Mucosa of descending colon (tissue), 3 donors: ENCODE measurements at regions not wholly inside any gene's neighbourhood (a gene's known extent, or its start where the extent isn't known, plus 50 kb on each side); places are given as distances from the start of the nearest gene placed in this dataset.
A peak's percentile ranks its signal among the peaks of the same experiment; 100 is the strongest.

Experiments
- ATAC-seq: fragments of 200-7000 bp; cut with Tn5 transposase; one replicate; pipeline ENCODE4 v1.9.1; 2020; ENCODE audit warnings: mild to moderate bottlenecking, moderate library complexity
- DNase-seq, 3 donors: peaks; one replicate each; pipeline ENCODE4 v3.0.0-alpha.2; 2020
- H3K36me3 ChIP-seq: fragments of 200-600 bp; one replicate; pipeline ENCODE4 v1.8.0; 2021; ENCODE audit warnings: low read depth, mild to moderate bottlenecking
- H3K4me1 ChIP-seq: fragments of 200-600 bp; one replicate; pipeline ENCODE4 v1.8.0; 2021; ENCODE audit warnings: low read depth, mild to moderate bottlenecking
- H3K4me3 ChIP-seq: fragments of 200-600 bp; one replicate; pipeline ENCODE4 v1.8.0; 2021; ENCODE audit warnings: mild to moderate bottlenecking
- H3K9me3 ChIP-seq: fragments of 200-600 bp; one replicate; pipeline ENCODE4 v1.8.0; 2021; ENCODE audit warnings: mild to moderate bottlenecking
- intact Hi-C, 2 donors: fragments of 100-400 bp; cut with DNase I in 1 of 2; cut with micrococcal nuclease in 1 of 2; formaldehyde crosslinking; loops; one replicate each; pipeline versions ENCODE4 v1.11.0 to v1.11.1; 2022; cut with DNase I, micrococcal nuclease
- TF ChIP-seq, protein P1 (sequence below): fragments of 200-600 bp; IDR thresholded peaks from one replicate; pipeline ENCODE4 v1.8.0; 2022; ENCODE audit warnings: antibody characterized with exemption, mild to moderate bottlenecking
- donor health status: DM: no; HTN: no; CAD: no; lungs with moderate emphysema.
- donor health status: DM: no; HTN: no; CAD: no.
- donor health status: DM: no; HTN: yes; CAD: no.

DNA sequence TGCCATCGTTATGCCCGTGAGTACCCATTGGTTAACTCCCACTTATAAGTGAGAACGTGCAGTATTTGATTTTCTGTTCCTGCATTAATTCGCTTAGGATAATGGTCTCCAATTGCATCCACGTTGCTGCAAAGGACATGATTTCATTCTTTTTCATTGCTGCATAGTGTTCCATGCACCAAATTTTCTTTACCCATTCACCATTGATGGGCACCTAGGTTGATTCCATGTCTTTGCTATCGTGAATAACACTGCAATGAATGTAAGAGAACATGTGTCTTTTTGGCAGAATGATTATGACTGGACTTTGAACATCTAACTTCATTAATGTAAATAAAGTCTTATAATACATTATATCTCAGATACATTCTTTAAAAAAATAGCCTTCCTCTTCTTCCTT lies 169.6 kb upstream of the CDIN1 start:
- H3K9me3 ChIP-seq: no peaks in the 10 kb centered on the region
- H3K4me1 ChIP-seq: no peaks in the 10 kb centered on the region
- no peak overlapping the region for H3K4me3 ChIP-seq
- intact Hi-C loops: no loop called here
- ATAC-seq: no peak
- no peaks in the 10 kb centered on the region for H3K36me3 ChIP-seq
- TF ChIP-seq, protein P1, sequence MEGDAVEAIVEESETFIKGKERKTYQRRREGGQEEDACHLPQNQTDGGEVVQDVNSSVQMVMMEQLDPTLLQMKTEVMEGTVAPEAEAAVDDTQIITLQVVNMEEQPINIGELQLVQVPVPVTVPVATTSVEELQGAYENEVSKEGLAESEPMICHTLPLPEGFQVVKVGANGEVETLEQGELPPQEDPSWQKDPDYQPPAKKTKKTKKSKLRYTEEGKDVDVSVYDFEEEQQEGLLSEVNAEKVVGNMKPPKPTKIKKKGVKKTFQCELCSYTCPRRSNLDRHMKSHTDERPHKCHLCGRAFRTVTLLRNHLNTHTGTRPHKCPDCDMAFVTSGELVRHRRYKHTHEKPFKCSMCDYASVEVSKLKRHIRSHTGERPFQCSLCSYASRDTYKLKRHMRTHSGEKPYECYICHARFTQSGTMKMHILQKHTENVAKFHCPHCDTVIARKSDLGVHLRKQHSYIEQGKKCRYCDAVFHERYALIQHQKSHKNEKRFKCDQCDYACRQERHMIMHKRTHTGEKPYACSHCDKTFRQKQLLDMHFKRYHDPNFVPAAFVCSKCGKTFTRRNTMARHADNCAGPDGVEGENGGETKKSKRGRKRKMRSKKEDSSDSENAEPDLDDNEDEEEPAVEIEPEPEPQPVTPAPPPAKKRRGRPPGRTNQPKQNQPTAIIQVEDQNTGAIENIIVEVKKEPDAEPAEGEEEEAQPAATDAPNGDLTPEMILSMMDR: no peak
- no peak for DNase-seq

DNA sequence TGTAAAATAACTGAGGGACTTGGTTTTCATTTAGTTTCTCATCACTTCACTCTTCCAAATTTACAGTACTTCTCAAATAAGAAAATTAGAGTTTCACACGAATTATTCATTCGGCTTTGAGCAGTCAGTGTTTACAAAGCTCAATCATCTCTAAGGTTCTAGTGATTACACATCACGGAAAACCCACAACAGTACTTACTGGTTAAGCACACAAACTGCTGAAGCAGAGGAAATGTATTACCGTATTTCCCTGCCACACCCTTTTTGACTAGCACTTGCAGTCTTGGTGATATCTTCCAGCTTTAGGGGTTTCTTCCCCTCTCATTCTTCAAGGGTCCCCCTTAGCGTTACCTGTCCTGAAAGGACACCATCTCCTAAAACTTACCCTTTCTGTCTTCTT lies 164.8 kb upstream of the CDIN1 start:
- Histone ChIP-seq H3K4me3 (no peak overlapping the region), H3K9me3 (no peaks in the 10 kb centered on the region), H3K4me1 (no peaks in the 10 kb centered on the region), H3K36me3 (no peaks in the 10 kb centered on the region)
- ATAC-seq (no peak), DNase-seq (no peak)
- intact Hi-C loops: no loop called here
- TF ChIP-seq, protein P1: no peak

DNA sequence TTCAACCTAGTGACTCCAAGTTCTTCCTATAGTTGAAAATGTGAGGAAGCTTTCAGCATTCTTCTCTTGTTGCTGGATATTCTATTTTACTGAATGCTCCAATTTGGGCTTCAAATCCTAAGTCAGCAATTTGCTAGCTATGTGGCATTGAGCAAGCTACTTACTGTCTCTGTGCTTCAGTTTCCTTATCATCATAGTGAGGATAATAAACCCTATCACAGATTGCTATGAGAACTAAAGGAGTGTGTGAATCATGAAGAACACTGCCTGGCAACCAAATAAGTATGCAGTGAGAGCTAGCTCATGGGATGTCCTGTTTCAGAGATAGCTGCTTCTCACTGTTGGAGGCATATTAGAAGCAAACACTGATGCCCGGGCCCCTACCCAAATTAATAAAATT lies 163.8 kb upstream of the CDIN1 start:
- no peaks in the 10 kb centered on the region for H3K9me3 ChIP-seq
- H3K4me1 ChIP-seq: no peaks in the 10 kb centered on the region
- no peaks in the 10 kb centered on the region for H3K36me3 ChIP-seq
- ATAC-seq (no peak), DNase-seq (no peak)
- no peak overlapping the region for H3K4me3 ChIP-seq
- TF ChIP-seq, protein P1: no peak
- intact Hi-C loops: no loop called here

DNA sequence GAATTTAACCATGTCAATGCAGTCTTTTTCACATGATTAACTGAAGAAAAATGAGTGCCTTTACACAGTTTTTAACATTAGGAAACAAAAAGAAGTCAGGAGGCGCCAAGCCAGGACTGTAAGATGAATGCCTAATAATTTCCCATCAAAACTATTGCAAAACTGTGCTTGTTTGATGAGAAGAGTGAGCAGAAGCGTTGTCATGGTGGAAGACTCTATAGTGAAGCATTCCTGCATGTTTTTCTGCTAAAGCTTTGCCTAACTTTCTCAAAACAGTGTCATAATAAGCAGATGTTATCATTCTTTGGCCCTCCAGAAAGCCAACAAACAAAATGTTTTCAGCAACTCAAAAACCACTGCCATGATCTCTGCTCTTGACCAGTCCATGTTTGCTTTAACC lies 156.8 kb upstream of the CDIN1 start:
- no peaks in the 10 kb centered on the region for H3K9me3 ChIP-seq
- intact Hi-C loops: no loop called here
- TF ChIP-seq, protein P1: no peak
- ATAC-seq: no peak
- H3K36me3 ChIP-seq: no peaks in the 10 kb centered on the region
- no peak overlapping the region for H3K4me3 ChIP-seq
- DNase-seq: no peak
- H3K4me1 ChIP-seq: no peaks in the 10 kb centered on the region

DNA sequence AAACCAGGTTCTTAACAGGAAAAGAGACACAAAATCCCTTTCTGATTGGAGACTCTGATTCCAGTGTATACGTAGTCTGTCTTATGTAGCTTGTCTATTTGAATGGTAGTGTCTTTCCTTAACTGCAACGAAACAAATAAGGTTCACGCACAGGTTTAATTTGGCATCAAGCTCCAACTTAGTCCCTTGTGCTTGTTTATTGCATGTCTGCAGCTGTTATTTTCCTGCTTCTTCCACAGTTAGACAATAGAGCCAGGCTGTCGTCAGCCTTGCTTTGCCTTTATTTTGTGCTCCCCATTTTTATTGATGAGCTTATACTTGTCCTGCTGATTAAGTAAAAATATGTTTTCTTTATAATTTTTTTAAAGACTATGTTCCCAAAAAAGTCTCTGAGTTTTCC lies 152.7 kb upstream of the CDIN1 start:
- intact Hi-C loops: no loop called here
- Histone ChIP-seq H3K4me1 (no peaks in the 10 kb centered on the region), H3K36me3 (no peaks in the 10 kb centered on the region), H3K4me3 (no peak overlapping the region), H3K9me3 (no peaks in the 10 kb centered on the region)
- DNase-seq (no peak), ATAC-seq (no peak)
- TF ChIP-seq, protein P1: no peak

DNA sequence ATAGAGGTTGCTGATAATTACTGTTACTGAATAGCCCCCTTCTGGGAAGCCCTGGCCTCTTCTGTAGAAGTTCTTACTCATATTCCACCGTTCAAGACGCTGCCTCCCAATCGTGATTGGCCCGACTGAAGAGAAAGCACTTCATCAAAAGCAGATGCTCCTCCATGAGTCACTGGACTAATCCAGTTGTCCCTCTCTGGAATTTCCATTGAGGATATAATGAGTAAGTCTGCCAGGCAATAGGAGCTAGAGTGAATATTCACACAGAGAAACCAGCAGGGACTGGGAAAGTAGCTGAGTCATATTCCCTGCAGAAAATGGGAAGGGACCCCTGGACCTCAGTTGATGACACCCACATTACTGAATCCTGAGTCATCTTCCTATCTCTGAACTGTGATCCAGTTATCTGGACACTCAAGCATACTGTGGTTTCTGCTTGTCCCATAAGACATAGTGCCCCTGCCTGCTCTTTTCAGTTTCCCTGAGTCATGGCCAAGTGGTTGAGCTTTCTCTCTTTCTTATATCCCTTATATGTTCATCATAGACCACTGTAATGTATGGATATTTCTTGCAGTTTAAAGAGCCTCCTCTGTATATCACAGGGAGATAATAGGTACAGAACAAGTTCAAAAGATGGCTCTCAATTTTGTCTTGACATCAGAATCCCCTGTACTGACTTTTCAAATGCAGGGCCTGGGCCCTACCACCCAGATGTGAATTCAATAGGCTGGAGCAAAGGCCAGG lies 151.2 kb upstream of the CDIN1 start:
- DNase-seq (no peak), ATAC-seq (peak; percentile 35)
- Histone ChIP-seq H3K36me3 (no peaks in the 10 kb centered on the region), H3K4me1 (no peaks in the 10 kb centered on the region), H3K9me3 (no peaks in the 10 kb centered on the region), H3K4me3 (no peak overlapping the region)
- TF ChIP-seq, protein P1: no peak
- intact Hi-C loops: no loop called here
